ENCODE measurements at regions not wholly inside any gene's neighbourhood (a gene's known extent, or its start where the extent isn't known, plus 50 kb on each side); places are given as distances from the start of the nearest gene placed in this dataset.

- TF ChIP-seq CTCF (IDR thresholded peaks at IDR 0.05) (no peak), POLR2A (IDR thresholded peaks at IDR 0.05) (no peak)
Measured at GRCh38 chr4:123230061-123230460, 166.5 kb upstream of the SPRY1 start.

All from vagina (tissue), 2 donors.